Sigmoid colon (tissue), 4 donors: ENCODE measurements at regions not wholly inside any gene's neighbourhood (a gene's known extent, or its start where the extent isn't known, plus 50 kb on each side); places are given as distances from the start of the nearest gene placed in this dataset.
"Not testable (repeated sequence)": the region's sequence is repeated elsewhere in the genome, so short reads cannot be mapped to it uniquely, and the experiment has no call there.

Experiments used
- EP300 ChIP-seq, 4 donors: sonication (generic); formaldehyde crosslinking; IDR thresholded peaks; one replicate each; pipeline ENCODE4 v1.6.1; 2017; ENCODE audit warnings: antibody characterized with exemption in 4 of 4
- POLR2AphosphoS5 ChIP-seq, 4 donors: sonication (generic); formaldehyde crosslinking; IDR thresholded peaks; one replicate each; pipeline ENCODE4 v1.6.1; 2017; ENCODE audit warnings: antibody characterized with exemption in 4 of 4
- TF ChIP-seq, protein P1 (sequence below), 4 experiments: fragments of 450-650 bp in 3 of 4; fragments of 200-600 bp in 1 of 4; IDR thresholded peaks; one replicate each; pipeline ENCODE4 v1.5.1; 2016 to 2019; ENCODE audit warnings: antibody characterized with exemption in 4 of 4, mild to moderate bottlenecking in 3 of 4, moderate library complexity in 2 of 4

DNA sequence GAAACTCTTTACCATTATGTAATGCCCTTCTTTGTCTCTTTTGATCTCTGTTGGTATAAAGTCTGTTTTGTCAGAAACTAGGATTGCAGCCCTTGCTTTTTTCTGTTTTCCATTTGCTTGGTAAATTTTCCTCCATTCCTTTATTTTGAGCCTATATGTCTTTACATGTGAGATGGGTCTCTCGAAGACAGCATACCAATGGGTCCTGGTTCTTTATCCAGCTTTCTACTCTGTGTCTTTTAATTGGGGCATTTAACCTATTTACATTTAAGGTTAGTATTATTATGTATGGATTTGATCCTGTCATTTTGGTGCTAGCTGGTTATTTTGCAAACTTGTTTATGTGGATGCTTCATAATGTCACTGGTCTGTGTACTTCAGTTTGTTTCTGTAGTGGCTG is 191.3 kb downstream of the S1PR1 start:
- TF ChIP-seq, protein P1, sequence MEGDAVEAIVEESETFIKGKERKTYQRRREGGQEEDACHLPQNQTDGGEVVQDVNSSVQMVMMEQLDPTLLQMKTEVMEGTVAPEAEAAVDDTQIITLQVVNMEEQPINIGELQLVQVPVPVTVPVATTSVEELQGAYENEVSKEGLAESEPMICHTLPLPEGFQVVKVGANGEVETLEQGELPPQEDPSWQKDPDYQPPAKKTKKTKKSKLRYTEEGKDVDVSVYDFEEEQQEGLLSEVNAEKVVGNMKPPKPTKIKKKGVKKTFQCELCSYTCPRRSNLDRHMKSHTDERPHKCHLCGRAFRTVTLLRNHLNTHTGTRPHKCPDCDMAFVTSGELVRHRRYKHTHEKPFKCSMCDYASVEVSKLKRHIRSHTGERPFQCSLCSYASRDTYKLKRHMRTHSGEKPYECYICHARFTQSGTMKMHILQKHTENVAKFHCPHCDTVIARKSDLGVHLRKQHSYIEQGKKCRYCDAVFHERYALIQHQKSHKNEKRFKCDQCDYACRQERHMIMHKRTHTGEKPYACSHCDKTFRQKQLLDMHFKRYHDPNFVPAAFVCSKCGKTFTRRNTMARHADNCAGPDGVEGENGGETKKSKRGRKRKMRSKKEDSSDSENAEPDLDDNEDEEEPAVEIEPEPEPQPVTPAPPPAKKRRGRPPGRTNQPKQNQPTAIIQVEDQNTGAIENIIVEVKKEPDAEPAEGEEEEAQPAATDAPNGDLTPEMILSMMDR (IDR thresholded peaks at IDR 0.05) = not testable (repeated sequence)
- TF ChIP-seq EP300, POLR2AphosphoS5 (IDR thresholded peaks at IDR 0.05): not testable (repeated sequence)
